ENCODE measurements at regions not wholly inside any gene's neighbourhood (a gene's known extent, or its start where the extent isn't known, plus 50 kb on each side); places are given as distances from the start of the nearest gene placed in this dataset.

DNA sequence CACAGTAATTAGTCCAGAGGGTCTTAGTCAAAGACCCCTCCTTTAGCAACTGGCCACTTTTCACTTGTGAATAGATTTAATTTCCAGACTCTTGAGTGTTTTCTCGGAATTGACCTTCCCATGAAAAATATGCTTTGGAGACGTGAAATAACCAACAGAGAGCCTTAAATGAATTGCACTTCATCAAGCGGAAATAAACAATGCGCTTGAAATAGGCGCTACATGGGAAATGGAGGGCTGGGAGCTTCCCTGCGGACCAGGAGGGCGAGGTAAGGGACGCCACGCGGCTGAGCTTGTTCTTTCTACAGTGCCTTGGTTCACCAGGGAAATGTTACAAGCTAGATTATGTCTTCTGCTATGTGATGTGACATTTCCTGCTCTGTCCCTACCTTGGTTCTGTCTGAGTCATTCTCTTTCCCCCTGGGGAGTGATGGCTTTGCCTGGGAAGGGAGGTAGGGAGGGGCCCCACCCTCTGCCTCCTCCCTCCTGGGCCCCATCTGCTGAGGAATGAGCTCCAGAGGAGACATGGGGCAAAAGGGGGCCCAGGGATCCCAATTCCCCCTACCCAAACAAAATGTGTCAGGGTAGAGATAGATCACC lies 619.3 kb downstream of the PTPRU start:
- WGBS = 93% methylated on average over 10 of the region's 10 CpGs
- no peak overlapping the region for H3K27ac ChIP-seq (ENCODE audit: low read depth in 1 of 2, low read length in 1 of 2)
- no peaks in the 10 kb centered on the region for H3K4me1 ChIP-seq (ENCODE audit: control insufficient read depth in 2 of 2, insufficient read depth in 2 of 2, low read length in 2 of 2)
- peaks cover 0 to 2% of the 10 kb centered on the region in 2 donors for H3K9me3 ChIP-seq (ENCODE audit: control insufficient read depth in 2 of 2, insufficient read depth in 1 of 2, low read length in 1 of 2)
- DNase-seq (ENCODE audit: low read depth in 6 of 9, low spot score in 9 of 9) = no peak
- no peaks in the 10 kb centered on the region for H3K36me3 ChIP-seq (ENCODE audit: control insufficient read depth in 2 of 2, insufficient read depth in 2 of 2, low read length in 1 of 2)
- H3K27me3 ChIP-seq (ENCODE audit: control insufficient read depth in 2 of 2, insufficient read depth in 1 of 2, low read length in 1 of 2) = no peaks in the 10 kb centered on the region
- H3K4me3 ChIP-seq (ENCODE audit: low read length in 2 of 2) = no peak overlapping the region

- 87% methylated on average over 9 of the region's 9 CpGs for WGBS
- Histone ChIP-seq H3K4me1 (ENCODE audit: control insufficient read depth in 2 of 2, insufficient read depth in 2 of 2, low read length in 2 of 2) (no peaks in the 10 kb centered on the region), H3K9me3 (ENCODE audit: control insufficient read depth in 2 of 2, insufficient read depth in 1 of 2, low read length in 1 of 2) (no peaks in the 10 kb centered on the region), H3K36me3 (ENCODE audit: control insufficient read depth in 2 of 2, insufficient read depth in 2 of 2, low read length in 1 of 2) (no peaks in the 10 kb centered on the region), H3K27ac (ENCODE audit: low read depth in 1 of 2, low read length in 1 of 2) (no peak overlapping the region), H3K27me3 (ENCODE audit: control insufficient read depth in 2 of 2, insufficient read depth in 1 of 2, low read length in 1 of 2) (no peaks in the 10 kb centered on the region), H3K4me3 (ENCODE audit: low read length in 2 of 2) (no peak overlapping the region)
- no peak for DNase-seq (ENCODE audit: low read depth in 6 of 9, low spot score in 9 of 9)
These were observed 618.5 kb downstream of the PTPRU start for GRCh38 chr1:29854700-29855276.

DNA sequence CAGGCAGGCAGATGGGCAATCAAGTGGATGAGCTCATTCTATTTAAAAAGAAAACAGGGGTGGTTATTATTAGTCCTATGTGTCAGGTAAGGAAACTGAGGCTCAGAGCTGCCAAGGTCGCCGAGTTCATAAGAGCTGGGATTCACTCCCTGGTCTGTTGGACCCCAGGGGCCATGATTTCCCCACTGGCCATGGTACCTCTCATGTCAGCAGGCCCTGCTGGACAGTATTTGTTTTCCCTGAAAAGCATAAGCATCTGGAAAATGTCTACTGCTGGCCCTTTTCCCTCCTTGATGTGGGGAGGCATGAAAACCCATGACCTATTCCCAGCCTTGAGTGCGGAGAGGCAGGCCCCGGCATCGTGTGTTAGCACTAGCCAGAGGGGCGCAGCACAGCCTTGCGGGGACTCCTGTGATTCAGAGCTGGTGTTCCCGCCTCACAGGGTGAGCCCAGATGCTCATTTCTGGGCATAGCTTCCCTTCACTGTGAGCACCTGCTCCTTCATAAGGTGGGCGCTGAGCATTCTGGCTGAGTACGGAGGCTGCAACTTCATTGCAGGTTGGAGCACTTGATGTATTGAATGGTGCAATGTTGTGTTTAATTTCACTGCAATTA lies 617.5 kb downstream of the PTPRU start:
- Histone ChIP-seq H3K9me3 (ENCODE audit: control insufficient read depth in 2 of 2, insufficient read depth in 1 of 2, low read length in 1 of 2) (no peaks in the 10 kb centered on the region), H3K4me1 (ENCODE audit: control insufficient read depth in 2 of 2, insufficient read depth in 2 of 2, low read length in 2 of 2) (no peaks in the 10 kb centered on the region), H3K27me3 (ENCODE audit: control insufficient read depth in 2 of 2, insufficient read depth in 1 of 2, low read length in 1 of 2) (no peaks in the 10 kb centered on the region), H3K27ac (ENCODE audit: low read depth in 1 of 2, low read length in 1 of 2) (no peak overlapping the region), H3K36me3 (ENCODE audit: control insufficient read depth in 2 of 2, insufficient read depth in 2 of 2, low read length in 1 of 2) (no peaks in the 10 kb centered on the region), H3K4me3 (ENCODE audit: low read length in 2 of 2) (no peak overlapping the region)
- no peak for DNase-seq (ENCODE audit: low read depth in 6 of 9, low spot score in 9 of 9)
- 93% methylated on average over 10 of the region's 10 CpGs for WGBS

GRCh38 chr1:29852248-29852647 lies 615.9 kb downstream of the PTPRU start:
- H3K27ac ChIP-seq (ENCODE audit: low read depth in 1 of 2, low read length in 1 of 2) = no peak overlapping the region
- H3K9me3 ChIP-seq (ENCODE audit: control insufficient read depth in 2 of 2, insufficient read depth in 1 of 2, low read length in 1 of 2) = no peaks in the 10 kb centered on the region
- H3K4me1 ChIP-seq (ENCODE audit: control insufficient read depth in 2 of 2, insufficient read depth in 2 of 2, low read length in 2 of 2) = no peaks in the 10 kb centered on the region
- 85% methylated on average over 9 of the region's 9 CpGs for WGBS
- DNase-seq (ENCODE audit: low read depth in 6 of 9, low spot score in 9 of 9) = no peak
- H3K36me3 ChIP-seq (ENCODE audit: control insufficient read depth in 2 of 2, insufficient read depth in 2 of 2, low read length in 1 of 2) = no peaks in the 10 kb centered on the region
- H3K4me3 ChIP-seq (ENCODE audit: low read length in 2 of 2) = no peak overlapping the region
- no peaks in the 10 kb centered on the region for H3K27me3 ChIP-seq (ENCODE audit: control insufficient read depth in 2 of 2, insufficient read depth in 1 of 2, low read length in 1 of 2)

DNA sequence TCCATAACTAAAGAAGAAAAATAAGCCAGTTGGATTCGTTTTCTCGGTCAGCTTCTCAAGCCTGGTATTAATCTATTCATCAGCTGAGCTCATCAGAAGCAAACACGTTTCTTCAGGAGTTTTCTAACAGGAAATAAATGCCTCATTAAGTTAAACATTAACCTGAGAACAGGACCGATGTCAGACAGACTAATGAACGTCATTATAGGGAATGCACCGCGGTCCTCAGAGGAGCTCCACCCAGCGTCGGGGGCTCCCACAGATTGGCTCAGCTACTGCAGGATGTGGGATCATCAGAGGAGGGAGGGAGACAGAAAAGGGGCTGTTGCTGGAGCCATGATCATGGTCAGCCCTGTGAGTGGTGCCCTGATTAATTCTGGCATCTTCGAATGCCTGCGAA lies 615.4 kb downstream of the PTPRU start:
- H3K27ac ChIP-seq (ENCODE audit: low read depth in 1 of 2, low read length in 1 of 2) = no peak overlapping the region
- 81% methylated on average over 11 of the region's 11 CpGs for WGBS
- DNase-seq (ENCODE audit: low read depth in 6 of 9, low spot score in 9 of 9) = no peak
- no peaks in the 10 kb centered on the region for H3K9me3 ChIP-seq (ENCODE audit: control insufficient read depth in 2 of 2, insufficient read depth in 1 of 2, low read length in 1 of 2)
- H3K27me3 ChIP-seq (ENCODE audit: control insufficient read depth in 2 of 2, insufficient read depth in 1 of 2, low read length in 1 of 2) = no peaks in the 10 kb centered on the region
- no peaks in the 10 kb centered on the region for H3K36me3 ChIP-seq (ENCODE audit: control insufficient read depth in 2 of 2, insufficient read depth in 2 of 2, low read length in 1 of 2)
- H3K4me3 ChIP-seq (ENCODE audit: low read length in 2 of 2) = no peak overlapping the region
- H3K4me1 ChIP-seq (ENCODE audit: control insufficient read depth in 2 of 2, insufficient read depth in 2 of 2, low read length in 2 of 2) = no peaks in the 10 kb centered on the region

- Histone ChIP-seq H3K36me3 (ENCODE audit: control insufficient read depth in 2 of 2, insufficient read depth in 2 of 2, low read length in 1 of 2) (no peaks in the 10 kb centered on the region), H3K9me3 (ENCODE audit: control insufficient read depth in 2 of 2, insufficient read depth in 1 of 2, low read length in 1 of 2) (no peaks in the 10 kb centered on the region), H3K4me3 (ENCODE audit: low read length in 2 of 2) (no peak overlapping the region), H3K27me3 (ENCODE audit: control insufficient read depth in 2 of 2, insufficient read depth in 1 of 2, low read length in 1 of 2) (no peaks in the 10 kb centered on the region), H3K4me1 (ENCODE audit: control insufficient read depth in 2 of 2, insufficient read depth in 2 of 2, low read length in 2 of 2) (no peaks in the 10 kb centered on the region), H3K27ac (ENCODE audit: low read depth in 1 of 2, low read length in 1 of 2) (no peak overlapping the region)
- WGBS = 85% methylated on average over 14 of the region's 14 CpGs
- no peak for DNase-seq (ENCODE audit: low read depth in 6 of 9, low spot score in 9 of 9)
These were observed 613.9 kb downstream of the PTPRU start for GRCh38 chr1:29849991-29850757.

- H3K27me3 ChIP-seq (ENCODE audit: control insufficient read depth in 2 of 2, insufficient read depth in 1 of 2, low read length in 1 of 2) = no peaks in the 10 kb centered on the region
- peak in 7 of 9 donors; percentile 2 to 52 (median 21) for DNase-seq (ENCODE audit: low read depth in 6 of 9, low spot score in 9 of 9)
- no peak overlapping the region for H3K4me3 ChIP-seq (ENCODE audit: low read length in 2 of 2)
- no peaks in the 10 kb centered on the region for H3K9me3 ChIP-seq (ENCODE audit: control insufficient read depth in 2 of 2, insufficient read depth in 1 of 2, low read length in 1 of 2)
- no peaks in the 10 kb centered on the region for H3K4me1 ChIP-seq (ENCODE audit: control insufficient read depth in 2 of 2, insufficient read depth in 2 of 2, low read length in 2 of 2)
- no peaks in the 10 kb centered on the region for H3K36me3 ChIP-seq (ENCODE audit: control insufficient read depth in 2 of 2, insufficient read depth in 2 of 2, low read length in 1 of 2)
- WGBS = 66% methylated on average over 10 of the region's 10 CpGs
- no peak overlapping the region for H3K27ac ChIP-seq (ENCODE audit: low read depth in 1 of 2, low read length in 1 of 2)
These were observed 612.9 kb downstream of the PTPRU start for GRCh38 chr1:29849038-29849750.

GRCh38 chr1:29845910-29846309 lies 609.6 kb downstream of the PTPRU start:
- Histone ChIP-seq H3K4me3 (ENCODE audit: low read length in 2 of 2) (no peak overlapping the region), H3K27me3 (ENCODE audit: control insufficient read depth in 2 of 2, insufficient read depth in 1 of 2, low read length in 1 of 2) (no peaks in the 10 kb centered on the region), H3K36me3 (ENCODE audit: control insufficient read depth in 2 of 2, insufficient read depth in 2 of 2, low read length in 1 of 2) (no peaks in the 10 kb centered on the region), H3K4me1 (ENCODE audit: control insufficient read depth in 2 of 2, insufficient read depth in 2 of 2, low read length in 2 of 2) (no peaks in the 10 kb centered on the region), H3K27ac (ENCODE audit: low read depth in 1 of 2, low read length in 1 of 2) (no peak overlapping the region), H3K9me3 (ENCODE audit: control insufficient read depth in 2 of 2, insufficient read depth in 1 of 2, low read length in 1 of 2) (peaks cover 0 to 2% of the 10 kb centered on the region in 2 donors)
- 62% methylated on average over 12 of the region's 12 CpGs for WGBS
- no peak for DNase-seq (ENCODE audit: low read depth in 6 of 9, low spot score in 9 of 9)
